Stimulated activated naive CD8-positive, alpha-beta T cell treated with anti-CD3 and anti-CD28 coated beads, Interleukin-15, amount 100 ng/mL, for 72 hours (primary cell): ENCODE measurements at regions not wholly inside any gene's neighbourhood (a gene's known extent, or its start where the extent isn't known, plus 50 kb on each side); places are given as distances from the start of the nearest gene placed in this dataset.

Experiments used
- ATAC-seq: fragments of 150-1000 bp; cut with Tn5 transposase; 2 replicates; pipeline ENCODE4 v1.10.0; 2021; ENCODE audit warnings: mild to moderate bottlenecking, moderate library complexity
- DNase-seq, 2 donors: peaks; one replicate each; pipeline ENCODE4 v3.0.0; 2021 to 2022
- H3K27ac Mint-ChIP-seq, 2 donors: one replicate each; pipeline ENCODE4 v1.8.0; 2022; ENCODE audit warnings: mild to moderate bottlenecking in 2 of 2, mixed read lengths in 2 of 2, moderate library complexity in 2 of 2
- H3K27me3 Mint-ChIP-seq: one replicate; pipeline ENCODE4 v1.8.0; 2022; ENCODE audit warnings: mixed read lengths
- H3K4me1 Mint-ChIP-seq: one replicate; pipeline ENCODE4 v1.8.0; 2022; ENCODE audit warnings: mild to moderate bottlenecking, mixed read lengths
- H3K4me3 Mint-ChIP-seq, 2 donors: one replicate each; pipeline ENCODE4 v1.8.0; 2022; ENCODE audit warnings: mild to moderate bottlenecking in 2 of 2, mixed read lengths in 2 of 2, moderate library complexity in 1 of 2
- H3K9me3 Mint-ChIP-seq, 2 donors: one replicate each; pipeline ENCODE4 v1.8.0; 2022; ENCODE audit warnings: mixed read lengths in 2 of 2

GRCh38 chr2:176477336-176477735 lies 208.1 kb downstream of the MTX2 start:
- Mint-ChIP-seq H3K27ac (no peak overlapping the region), H3K27me3 (peaks cover 20% of the 10 kb centered on the region), H3K4me1 (peaks cover 15% of the 10 kb centered on the region), H3K4me3 (no peak overlapping the region), H3K9me3 (peaks cover 5 to 7% of the 10 kb centered on the region in 2 donors)
- DNase-seq (no peak), ATAC-seq (no peak)

- H3K4me3 Mint-ChIP-seq: no peak overlapping the region
- ATAC-seq: no peak
- H3K27ac Mint-ChIP-seq: no peak overlapping the region
- DNase-seq: no peak
- peaks cover 29% of the 10 kb centered on the region for H3K27me3 Mint-ChIP-seq
- no peaks in the 10 kb centered on the region for H3K4me1 Mint-ChIP-seq
- peaks cover 2 to 4% of the 10 kb centered on the region in 2 donors for H3K9me3 Mint-ChIP-seq
These were observed 210.7 kb downstream of the MTX2 start for GRCh38 chr2:176479961-176480360.

GRCh38 chr2:176482107-176482506 lies 212.9 kb downstream of the MTX2 start:
- DNase-seq (no peak), ATAC-seq (no peak)
- Mint-ChIP-seq H3K27ac (no peak overlapping the region), H3K9me3 (no peaks in the 10 kb centered on the region), H3K4me3 (no peak overlapping the region), H3K27me3 (peaks cover 44% of the 10 kb centered on the region), H3K4me1 (no peaks in the 10 kb centered on the region)

- Mint-ChIP-seq H3K9me3 (peaks cover 0 to 6% of the 10 kb centered on the region in 2 donors), H3K27me3 (peaks cover 57% of the 10 kb centered on the region), H3K4me3 (no peak overlapping the region), H3K27ac (no peak overlapping the region), H3K4me1 (no peaks in the 10 kb centered on the region)
- ATAC-seq: no peak
- DNase-seq: no peak
These were observed 214.2 kb downstream of the MTX2 start for GRCh38 chr2:176483476-176483875.

- Mint-ChIP-seq H3K27me3 (peaks cover 57% of the 10 kb centered on the region), H3K4me1 (no peaks in the 10 kb centered on the region), H3K9me3 (peaks cover 0 to 6% of the 10 kb centered on the region in 2 donors), H3K4me3 (no peak overlapping the region), H3K27ac (no peak overlapping the region)
- ATAC-seq: no peak
- DNase-seq: no peak
These were observed 214.8 kb downstream of the MTX2 start for GRCh38 chr2:176483901-176484568.

GRCh38 chr2:176484838-176485237 lies 215.6 kb downstream of the MTX2 start:
- ATAC-seq: no peak
- no peak for DNase-seq
- Mint-ChIP-seq H3K27me3 (peaks cover 57% of the 10 kb centered on the region), H3K4me3 (no peak overlapping the region), H3K9me3 (peaks cover 0 to 6% of the 10 kb centered on the region in 2 donors), H3K27ac (no peak overlapping the region), H3K4me1 (no peaks in the 10 kb centered on the region)

- ATAC-seq (no peak), DNase-seq (no peak)
- Mint-ChIP-seq H3K27me3 (peaks cover 33% of the 10 kb centered on the region), H3K4me3 (no peak overlapping the region), H3K9me3 (peaks cover 0 to 6% of the 10 kb centered on the region in 2 donors), H3K4me1 (peaks cover 18% of the 10 kb centered on the region), H3K27ac (no peak overlapping the region)
These were observed 219.2 kb downstream of the MTX2 start for GRCh38 chr2:176488431-176488830.

GRCh38 chr2:176490061-176490861 lies 221.0 kb downstream of the MTX2 start:
- ATAC-seq (no peak), DNase-seq (no peak)
- H3K27ac Mint-ChIP-seq: no peak overlapping the region
- H3K27me3 Mint-ChIP-seq: peaks cover 49% of the 10 kb centered on the region
- H3K9me3 Mint-ChIP-seq: peaks cover 0 to 6% of the 10 kb centered on the region in 2 donors
- H3K4me1 Mint-ChIP-seq: peaks cover 18% of the 10 kb centered on the region
- H3K4me3 Mint-ChIP-seq: no peak overlapping the region

- peaks cover 51% of the 10 kb centered on the region for H3K27me3 Mint-ChIP-seq
- no peak overlapping the region for H3K27ac Mint-ChIP-seq
- peak; percentile 97 for ATAC-seq
- peaks cover 0 to 6% of the 10 kb centered on the region in 2 donors for H3K9me3 Mint-ChIP-seq
- H3K4me1 Mint-ChIP-seq: peaks cover 18% of the 10 kb centered on the region
- DNase-seq: peak; percentile 55 to 65
- peak overlapping the region; percentile 25 to 56 for H3K4me3 Mint-ChIP-seq
These were observed 222.1 kb downstream of the MTX2 start for GRCh38 chr2:176491172-176491904.

GRCh38 chr2:176492583-176492982 lies 223.3 kb downstream of the MTX2 start:
- no peak for ATAC-seq
- H3K27me3 Mint-ChIP-seq: peaks cover 44% of the 10 kb centered on the region
- H3K9me3 Mint-ChIP-seq: peaks cover 0 to 6% of the 10 kb centered on the region in 2 donors
- DNase-seq: no peak
- no peak overlapping the region for H3K27ac Mint-ChIP-seq
- H3K4me3 Mint-ChIP-seq: no peak overlapping the region
- H3K4me1 Mint-ChIP-seq: peaks cover 18% of the 10 kb centered on the region

GRCh38 chr2:176493226-176493825 lies 224.1 kb downstream of the MTX2 start:
- no peak for ATAC-seq
- Mint-ChIP-seq H3K4me3 (no peak overlapping the region), H3K27me3 (peaks cover 41% of the 10 kb centered on the region), H3K9me3 (no peaks in the 10 kb centered on the region), H3K4me1 (peaks cover 18% of the 10 kb centered on the region), H3K27ac (no peak overlapping the region)
- no peak for DNase-seq

- ATAC-seq (no peak), DNase-seq (no peak)
- Mint-ChIP-seq H3K4me3 (no peak overlapping the region), H3K4me1 (peaks cover 18% of the 10 kb centered on the region), H3K27me3 (peaks cover 46% of the 10 kb centered on the region), H3K9me3 (no peaks in the 10 kb centered on the region), H3K27ac (no peak overlapping the region)
These were observed 224.7 kb downstream of the MTX2 start for GRCh38 chr2:176493909-176494308.

GRCh38 chr2:176494949-176495353 lies 225.7 kb downstream of the MTX2 start:
- ATAC-seq: no peak
- no peaks in the 10 kb centered on the region for H3K9me3 Mint-ChIP-seq
- peaks cover 18% of the 10 kb centered on the region for H3K4me1 Mint-ChIP-seq
- DNase-seq: no peak
- no peak overlapping the region for H3K4me3 Mint-ChIP-seq
- no peak overlapping the region for H3K27ac Mint-ChIP-seq
- H3K27me3 Mint-ChIP-seq: peaks cover 56% of the 10 kb centered on the region

GRCh38 chr2:176495826-176496225 lies 226.6 kb downstream of the MTX2 start:
- no peak for DNase-seq
- peaks cover 57% of the 10 kb centered on the region for H3K27me3 Mint-ChIP-seq
- no peak overlapping the region for H3K27ac Mint-ChIP-seq

GRCh38 chr2:176496761-176497160 lies 227.5 kb downstream of the MTX2 start:
- Mint-ChIP-seq H3K27ac (no peak overlapping the region), H3K4me1 (peaks cover 7% of the 10 kb centered on the region), H3K9me3 (no peaks in the 10 kb centered on the region), H3K27me3 (peaks cover 66% of the 10 kb centered on the region), H3K4me3 (no peak overlapping the region)
- no peak for ATAC-seq
- no peak for DNase-seq

More at GRCh38 chr2:176495826-176496225, 226.6 kb downstream of the MTX2 start:
- ATAC-seq: no peak
- no peaks in the 10 kb centered on the region for H3K9me3 Mint-ChIP-seq
- H3K4me3 Mint-ChIP-seq: no peak overlapping the region
- peaks cover 16% of the 10 kb centered on the region for H3K4me1 Mint-ChIP-seq
